Glutamatergic neuron (in vitro differentiated cells): ENCODE measurements at regions not wholly inside any gene's neighbourhood (a gene's known extent, or its start where the extent isn't known, plus 50 kb on each side); places are given as distances from the start of the nearest gene placed in this dataset.

Source experiments
- DNase-seq: peaks from one replicate; pipeline ENCODE4 v3.0.0; 2022
- H3K27ac Mint-ChIP-seq: one replicate; pipeline ENCODE4 v1.8.0; 2020; ENCODE audit warnings: mild to moderate bottlenecking, mixed read lengths, inconsistent platforms; ENCODE audit not compliant: unreplicated experiment
- H3K27me3 Mint-ChIP-seq: one replicate; pipeline ENCODE4 v1.8.0; 2020; ENCODE audit warnings: mild to moderate bottlenecking, moderate library complexity, mixed read lengths, inconsistent platforms; ENCODE audit not compliant: unreplicated experiment
- H3K36me3 Mint-ChIP-seq: one replicate; pipeline ENCODE4 v1.8.0; 2020; ENCODE audit warnings: mild to moderate bottlenecking, mixed read lengths, inconsistent platforms; ENCODE audit not compliant: unreplicated experiment
- H3K4me1 Mint-ChIP-seq: one replicate; pipeline ENCODE4 v1.8.0; 2020; ENCODE audit warnings: mild to moderate bottlenecking, low read depth, mixed read lengths, inconsistent platforms; ENCODE audit not compliant: unreplicated experiment
- H3K4me3 Mint-ChIP-seq: one replicate; pipeline ENCODE4 v1.8.0; 2020; ENCODE audit warnings: mild to moderate bottlenecking, mixed read lengths, inconsistent platforms; ENCODE audit not compliant: unreplicated experiment
- H3K9me3 Mint-ChIP-seq: one replicate; pipeline ENCODE4 v1.8.0; 2020; ENCODE audit warnings: mild to moderate bottlenecking, moderate library complexity, mixed read lengths, inconsistent platforms; ENCODE audit not compliant: unreplicated experiment
- CTCF ChIP-seq: fragments of 200-600 bp; sonication (generic); IDR thresholded peaks from one replicate; pipeline ENCODE4 v1.5.0; 2021; ENCODE audit not compliant: partially characterized antibody, unreplicated experiment

- H3K36me3 Mint-ChIP-seq = no peaks in the 10 kb centered on the region
- H3K9me3 Mint-ChIP-seq = no peaks in the 10 kb centered on the region
- no peak for DNase-seq
- H3K4me1 Mint-ChIP-seq = no peaks in the 10 kb centered on the region
- H3K27me3 Mint-ChIP-seq = peaks cover 2% of the 10 kb centered on the region
- H3K4me3 Mint-ChIP-seq = no peak overlapping the region
- TF ChIP-seq CTCF = no peak
- no peak overlapping the region for H3K27ac Mint-ChIP-seq
Observed at GRCh38 chr5:39525271-39525670, 100.5 kb upstream of the DAB2 start.

GRCh38 chr5:39523821-39524220, 99.0 kb upstream of the DAB2 start:
- Mint-ChIP-seq H3K4me3 (no peak overlapping the region), H3K4me1 (no peaks in the 10 kb centered on the region), H3K36me3 (no peaks in the 10 kb centered on the region), H3K27me3 (peaks cover 2% of the 10 kb centered on the region), H3K27ac (no peak overlapping the region), H3K9me3 (no peaks in the 10 kb centered on the region)
- no peak for TF ChIP-seq CTCF
- no peak for DNase-seq

GRCh38 chr5:39521940-39522590, 97.3 kb upstream of the DAB2 start:
- Mint-ChIP-seq H3K27ac (no peak overlapping the region), H3K36me3 (no peaks in the 10 kb centered on the region), H3K27me3 (peaks cover 2% of the 10 kb centered on the region), H3K4me3 (no peak overlapping the region), H3K4me1 (no peaks in the 10 kb centered on the region), H3K9me3 (no peaks in the 10 kb centered on the region)
- DNase-seq = no peak
- no peak for TF ChIP-seq CTCF

- no peaks in the 10 kb centered on the region for H3K9me3 Mint-ChIP-seq
- H3K27ac Mint-ChIP-seq = no peak overlapping the region
- no peak overlapping the region for H3K4me3 Mint-ChIP-seq
- DNase-seq = no peak
- H3K36me3 Mint-ChIP-seq = no peaks in the 10 kb centered on the region
- H3K27me3 Mint-ChIP-seq = peaks cover 2% of the 10 kb centered on the region
- H3K4me1 Mint-ChIP-seq = no peaks in the 10 kb centered on the region
- no peak for TF ChIP-seq CTCF
Observed at GRCh38 chr5:39521098-39521860, 96.5 kb upstream of the DAB2 start.

- H3K27me3 Mint-ChIP-seq = peaks cover 2% of the 10 kb centered on the region
- no peak overlapping the region for H3K4me3 Mint-ChIP-seq
- DNase-seq = no peak
- no peaks in the 10 kb centered on the region for H3K4me1 Mint-ChIP-seq
- no peaks in the 10 kb centered on the region for H3K9me3 Mint-ChIP-seq
- TF ChIP-seq CTCF = no peak
- H3K27ac Mint-ChIP-seq = no peak overlapping the region
- H3K36me3 Mint-ChIP-seq = no peaks in the 10 kb centered on the region
Observed at GRCh38 chr5:39520232-39520572, 95.4 kb upstream of the DAB2 start.
